ENCODE measurements at regions not wholly inside any gene's neighbourhood (a gene's known extent, or its start where the extent isn't known, plus 50 kb on each side); places are given as distances from the start of the nearest gene placed in this dataset.

DNA sequence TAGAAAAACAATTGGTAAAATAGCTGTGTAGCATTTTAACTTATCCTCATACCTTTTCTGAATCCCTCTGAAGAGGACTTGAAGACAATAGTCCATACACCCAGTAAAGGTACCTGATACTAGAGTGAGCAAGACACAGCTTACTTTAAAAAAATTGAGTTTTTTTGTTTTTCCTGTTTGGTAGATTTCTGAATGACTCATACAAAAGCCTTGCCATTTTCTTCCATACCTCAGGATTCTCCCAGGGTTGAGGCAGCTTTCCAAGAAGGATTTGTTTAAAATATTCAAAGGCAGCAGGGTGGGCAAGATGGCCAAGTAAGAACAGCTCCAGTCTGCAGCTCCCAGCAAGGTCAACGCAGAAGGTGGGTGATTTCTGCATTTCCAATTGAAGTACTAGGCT, 551.0 kb upstream of the LRATD1 start:
- Histone ChIP-seq H4K20me1 (ENCODE audit: control insufficient read depth, insufficient read depth, insufficient read length) (no peaks in the 10 kb centered on the region), H3K9me3 (ENCODE audit: control insufficient read depth, low read depth, low read length) (no peaks in the 10 kb centered on the region), H4K5ac (ENCODE audit: insufficient read length, low read depth, low read length) (no peak overlapping the region), H3T11ph (ENCODE audit: low read length) (no peak overlapping the region), H2AK5ac (ENCODE audit: insufficient read length, low read length) (no peak overlapping the region), H4K91ac (ENCODE audit: insufficient read length, low read depth, low read length) (no peak overlapping the region), H2BK20ac (ENCODE audit: low read depth, low read length, poor library complexity, severe bottlenecking) (no peak overlapping the region), H3K14ac (ENCODE audit: insufficient read depth, low read length) (no peak overlapping the region), H3K27ac (ENCODE audit: insufficient read length, low read depth, low read length) (no peak overlapping the region), H3K4me1 (ENCODE audit: insufficient read depth, low read length) (no peaks in the 10 kb centered on the region), H3K27me3 (ENCODE audit: insufficient read depth, low read length) (no peaks in the 10 kb centered on the region), H3K9ac (ENCODE audit: extremely low read depth, insufficient read length, low read length) (no peak overlapping the region), H2BK120ac (ENCODE audit: low read depth, low read length, poor library complexity, severe bottlenecking) (no peak overlapping the region), H3K56ac (ENCODE audit: insufficient read length, low read depth, low read length) (no peak overlapping the region), H3K23ac (ENCODE audit: insufficient read length, low read depth, low read length) (no peak overlapping the region), H3K23me2 (ENCODE audit: insufficient read length, low read depth, low read length, poor library complexity, severe bottlenecking) (no peaks in the 10 kb centered on the region), H3K79me2 (ENCODE audit: insufficient read depth, low read length) (no peaks in the 10 kb centered on the region), H3K18ac (ENCODE audit: insufficient read length, low read depth, low read length) (no peak overlapping the region), H2BK12ac (ENCODE audit: insufficient read length, low read depth, low read length) (no peak overlapping the region), H2AFZ (ENCODE audit: low read length) (no peak overlapping the region), H2BK5ac (ENCODE audit: insufficient read length, low read length) (no peak overlapping the region), H4K8ac (replicated peaks; ENCODE audit: insufficient read length, low read depth, low read length) (no peak overlapping the region), H3K4me2 (ENCODE audit: insufficient read depth, insufficient read length, low read length) (no peak overlapping the region), H3K79me1 (ENCODE audit: insufficient read depth, low read depth, low read length, poor library complexity, severe bottlenecking) (no peaks in the 10 kb centered on the region), H3K4ac (ENCODE audit: low read depth, low read length) (no peak overlapping the region), H2BK15ac (ENCODE audit: low read depth, low read length) (no peak overlapping the region)
- H3K9me3 Mint-ChIP-seq: peaks cover 6 to 15% of the 10 kb centered on the region in 2 experiments; a peak in 4 of 5 replicates
- 0 out of 7 replicates have a peak overlapping the region, but pooled peaks of 1 of the 3 experiments have one; percentile 24 for H3K27ac Mint-ChIP-seq
- H3K4me3 Mint-ChIP-seq: no peak overlapping the region
- no CpG with 5 or more reads among the region's 1 CpG for WGBS (ENCODE audit: extremely low coverage, insufficient read length, low lambda C conversion rate)
- TF ChIP-seq, protein P1, sequence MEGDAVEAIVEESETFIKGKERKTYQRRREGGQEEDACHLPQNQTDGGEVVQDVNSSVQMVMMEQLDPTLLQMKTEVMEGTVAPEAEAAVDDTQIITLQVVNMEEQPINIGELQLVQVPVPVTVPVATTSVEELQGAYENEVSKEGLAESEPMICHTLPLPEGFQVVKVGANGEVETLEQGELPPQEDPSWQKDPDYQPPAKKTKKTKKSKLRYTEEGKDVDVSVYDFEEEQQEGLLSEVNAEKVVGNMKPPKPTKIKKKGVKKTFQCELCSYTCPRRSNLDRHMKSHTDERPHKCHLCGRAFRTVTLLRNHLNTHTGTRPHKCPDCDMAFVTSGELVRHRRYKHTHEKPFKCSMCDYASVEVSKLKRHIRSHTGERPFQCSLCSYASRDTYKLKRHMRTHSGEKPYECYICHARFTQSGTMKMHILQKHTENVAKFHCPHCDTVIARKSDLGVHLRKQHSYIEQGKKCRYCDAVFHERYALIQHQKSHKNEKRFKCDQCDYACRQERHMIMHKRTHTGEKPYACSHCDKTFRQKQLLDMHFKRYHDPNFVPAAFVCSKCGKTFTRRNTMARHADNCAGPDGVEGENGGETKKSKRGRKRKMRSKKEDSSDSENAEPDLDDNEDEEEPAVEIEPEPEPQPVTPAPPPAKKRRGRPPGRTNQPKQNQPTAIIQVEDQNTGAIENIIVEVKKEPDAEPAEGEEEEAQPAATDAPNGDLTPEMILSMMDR (conservative IDR thresholded peaks at IDR 0.05): no peak
- H3K27me3 Mint-ChIP-seq (ENCODE audit: low read depth): no peaks in the 10 kb centered on the region
- no peak for DNase-seq
- peaks cover 11 to 13% of the 10 kb centered on the region in 2 experiments for H3K4me1 Mint-ChIP-seq
- peaks cover 2 to 10% (median 4%) of the 10 kb centered on the region in 3 experiments; a peak in 4 of 7 replicates for H3K36me3 Mint-ChIP-seq (ENCODE audit: insufficient read depth in 1 of 3, low read depth in 3 of 3)
